BLaER1 treated with 17β-estradiol and CSF1 and Interleukin-3, amounts not matched to agents 10 nM and 100 nM (cell line): ENCODE measurements at regions not wholly inside any gene's neighbourhood (a gene's known extent, or its start where the extent isn't known, plus 50 kb on each side); places are given as distances from the start of the nearest gene placed in this dataset.

ENCODE experiments used
- H3K27ac ChIP-seq, 11 experiments: shearing (Covaris generic); formaldehyde crosslinking; 2 replicates each; pipeline ENCODE4 v1.8.1; 2022
- H3K27me3 ChIP-seq, 11 experiments: shearing (Covaris generic); formaldehyde crosslinking; 2 replicates each; pipeline ENCODE4 v1.8.1; 2022
- H3K36me3 ChIP-seq, 11 experiments: shearing (Covaris generic); formaldehyde crosslinking; 2 replicates each; pipeline ENCODE4 v1.8.1; 2022
- H3K4me1 ChIP-seq, 10 experiments: shearing (Covaris generic); formaldehyde crosslinking; 2 replicates each; pipeline ENCODE4 v1.8.1; 2022
- H3K4me2 ChIP-seq, 11 experiments: shearing (Covaris generic); formaldehyde crosslinking; 2 replicates each; pipeline ENCODE4 v1.8.1; 2022
- H3K4me3 ChIP-seq, 10 experiments: shearing (Covaris generic); formaldehyde crosslinking; 2 replicates each; pipeline ENCODE4 v1.8.1; 2022
- H3K9ac ChIP-seq, 11 experiments: shearing (Covaris generic); formaldehyde crosslinking; 2 replicates each; pipeline ENCODE4 v1.8.1; 2022
- H3K9me3 ChIP-seq, 11 experiments: shearing (Covaris generic); formaldehyde crosslinking; replicated peaks in 1 of 11; 2 replicates each; pipeline ENCODE4 v1.8.1; 2022
- H4K20me1 ChIP-seq, 11 experiments: shearing (Covaris generic); formaldehyde crosslinking; 2 replicates each; pipeline ENCODE4 v1.8.1; 2022
- Cebpa-rat ChIP-seq, 11 experiments: shearing (Covaris generic); IDR thresholded peaks; 2 replicates each; pipeline ENCODE4 v1.8.1; 2022

DNA sequence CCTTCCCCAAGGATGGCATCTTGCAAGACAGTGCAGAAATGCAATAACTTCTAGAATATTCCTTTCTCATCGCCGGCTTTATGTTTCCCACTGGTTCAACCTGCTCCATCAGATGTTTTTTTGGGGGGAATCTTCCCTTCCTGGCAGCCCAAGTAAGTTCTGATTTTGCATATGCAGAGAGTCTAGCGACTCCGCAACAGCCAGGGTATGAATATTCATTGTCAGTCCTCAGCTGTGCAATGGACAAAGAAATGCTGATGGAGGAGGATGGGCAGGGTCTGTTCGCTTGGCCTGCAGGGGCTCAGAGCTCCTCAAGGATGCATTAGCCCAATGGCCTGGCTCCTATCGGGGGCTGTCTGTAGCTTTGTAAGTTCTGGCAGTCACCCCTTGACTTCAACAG, 358.8 kb upstream of the CCL2 start:
- Histone ChIP-seq H3K4me1 (peaks cover 8 to 22% (median 16%) of the 10 kb centered on the region in 10 experiments; a peak in 18 of 20 replicates), H3K4me2 (no peak overlapping the region), H3K9me3 (no peaks in the 10 kb centered on the region), H3K36me3 (no peaks in the 10 kb centered on the region), H3K27ac (no peak overlapping the region), H3K4me3 (no peak overlapping the region), H3K27me3 (no peaks in the 10 kb centered on the region), H4K20me1 (no peaks in the 10 kb centered on the region), H3K9ac (no peak overlapping the region)
- TF ChIP-seq Cebpa-rat (IDR thresholded peaks at IDR 0.05): no peak

DNA sequence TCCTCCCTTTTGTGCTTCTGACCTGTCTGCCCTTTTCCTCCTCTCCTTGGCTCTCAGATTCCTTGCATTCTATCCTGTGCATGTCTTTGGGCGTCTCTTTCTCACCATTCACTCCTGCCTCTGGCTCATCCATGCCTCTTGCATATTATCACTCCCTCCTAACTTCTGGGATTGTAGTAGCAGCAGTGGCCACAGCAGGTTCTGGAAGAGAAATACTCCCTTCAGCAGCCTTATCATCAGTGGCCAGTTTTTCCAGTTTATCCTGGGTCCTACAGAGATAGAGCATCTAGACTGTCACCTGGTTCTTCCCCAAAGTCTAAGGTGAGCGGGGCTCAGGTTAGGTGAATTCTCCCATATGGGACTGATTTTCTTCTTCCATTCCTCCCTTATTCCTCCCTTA, 354.0 kb upstream of the CCL2 start:
- no peak overlapping the region for H3K9ac ChIP-seq
- no peak overlapping the region for H3K4me3 ChIP-seq
- H3K27ac ChIP-seq: no peak overlapping the region
- no peaks in the 10 kb centered on the region for H3K9me3 ChIP-seq
- H3K4me1 ChIP-seq: peaks cover 8 to 22% (median 16%) of the 10 kb centered on the region in 10 experiments; a peak in 18 of 20 replicates
- H3K27me3 ChIP-seq: no peaks in the 10 kb centered on the region
- no peaks in the 10 kb centered on the region for H3K36me3 ChIP-seq
- TF ChIP-seq Cebpa-rat (IDR thresholded peaks at IDR 0.05): no peak
- H4K20me1 ChIP-seq: no peaks in the 10 kb centered on the region
- H3K4me2 ChIP-seq: no peak overlapping the region

DNA sequence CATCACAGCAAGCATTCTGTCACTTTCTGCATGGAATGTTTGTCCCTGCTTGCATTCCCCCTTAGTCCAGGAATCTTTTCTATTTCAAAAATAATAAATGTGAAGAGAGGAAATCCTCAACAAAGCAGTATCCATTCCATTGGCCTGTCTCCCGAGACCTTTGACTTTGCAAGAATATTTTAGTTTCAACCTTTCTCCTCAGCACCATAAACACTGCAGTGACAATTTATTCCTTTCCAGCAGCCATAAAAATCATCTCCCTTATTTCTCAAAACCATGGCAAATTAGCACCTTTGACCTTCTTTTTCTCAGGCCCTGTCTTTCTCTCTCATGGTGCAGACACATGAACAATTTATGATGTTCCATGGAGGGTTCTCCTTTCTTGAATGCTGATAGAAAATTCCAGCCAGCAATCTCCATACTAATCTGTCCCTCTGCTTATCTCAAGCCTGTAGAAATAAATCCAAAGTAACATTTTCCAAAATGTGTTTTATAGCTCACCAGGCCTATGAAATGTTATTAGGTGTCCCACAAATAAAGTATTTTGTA, 352.1 kb upstream of the CCL2 start:
- no peak overlapping the region for H3K27ac ChIP-seq
- no peaks in the 10 kb centered on the region for H4K20me1 ChIP-seq
- TF ChIP-seq Cebpa-rat (IDR thresholded peaks at IDR 0.05): no peak
- H3K4me1 ChIP-seq: peaks cover 8 to 17% (median 15%) of the 10 kb centered on the region in 10 experiments; a peak in 18 of 20 replicates
- H3K9me3 ChIP-seq: no peaks in the 10 kb centered on the region
- H3K4me3 ChIP-seq: no peak overlapping the region
- no peaks in the 10 kb centered on the region for H3K36me3 ChIP-seq
- no peak overlapping the region for H3K9ac ChIP-seq
- no peaks in the 10 kb centered on the region for H3K27me3 ChIP-seq
- H3K4me2 ChIP-seq: no peak overlapping the region

DNA sequence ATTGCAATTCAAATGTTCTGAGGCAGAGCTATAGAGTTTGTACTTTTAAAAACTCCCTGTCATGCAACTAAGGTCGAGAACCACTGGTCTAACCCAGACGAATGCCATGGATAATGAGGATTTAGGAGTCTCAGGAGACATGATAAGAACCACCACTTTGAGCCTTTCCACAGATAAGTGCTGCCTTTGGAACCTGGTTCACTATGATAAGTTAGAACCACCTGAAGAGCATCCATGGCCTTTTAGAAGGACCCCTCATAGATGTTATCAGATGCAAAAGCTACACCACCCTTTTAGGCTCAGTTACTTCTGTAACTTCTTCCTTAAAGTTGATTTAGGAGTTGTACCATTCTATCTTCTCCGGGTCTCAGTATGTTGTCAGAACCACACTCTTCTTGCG, 350.6 kb upstream of the CCL2 start:
- Histone ChIP-seq H4K20me1 (no peaks in the 10 kb centered on the region), H3K4me1 (peaks cover 0 to 2% (median under 1%) of the 10 kb centered on the region in 10 experiments; a peak in 7 of 20 replicates), H3K36me3 (no peaks in the 10 kb centered on the region), H3K27me3 (no peaks in the 10 kb centered on the region), H3K4me2 (no peak overlapping the region), H3K4me3 (no peak overlapping the region), H3K9ac (no peak overlapping the region), H3K9me3 (no peaks in the 10 kb centered on the region), H3K27ac (no peak overlapping the region)
- no peak for TF ChIP-seq Cebpa-rat (IDR thresholded peaks at IDR 0.05)

DNA sequence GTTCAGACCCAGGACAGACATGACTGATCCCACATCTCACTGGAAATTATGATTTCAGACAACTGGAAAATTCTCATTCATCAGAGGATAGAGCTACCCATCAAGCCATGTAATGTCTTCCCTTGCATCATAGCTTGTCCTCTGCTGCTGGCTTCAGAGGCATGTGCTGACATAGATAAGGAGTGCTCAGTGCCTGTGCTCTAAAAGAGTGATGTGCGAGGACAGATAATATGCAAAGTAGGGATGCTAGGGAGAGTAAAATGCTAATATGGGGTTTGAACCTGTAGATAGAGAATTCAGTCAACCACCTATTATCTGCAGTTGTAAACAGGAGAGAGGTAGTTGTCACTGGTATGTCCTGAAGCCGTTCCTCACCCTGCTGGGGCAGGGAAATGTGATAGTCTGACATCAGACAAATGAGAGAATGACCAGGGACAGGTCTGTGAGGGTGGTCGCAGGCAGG, 349.7 kb upstream of the CCL2 start:
- Histone ChIP-seq H3K9me3 (no peaks in the 10 kb centered on the region), H3K9ac (no peak overlapping the region), H3K27ac (no peak overlapping the region), H3K4me1 (peaks cover 0 to 6% (median 3%) of the 10 kb centered on the region in 10 experiments; a peak in 12 of 20 replicates), H4K20me1 (no peaks in the 10 kb centered on the region), H3K36me3 (no peaks in the 10 kb centered on the region), H3K4me2 (no peak overlapping the region), H3K4me3 (no peak overlapping the region), H3K27me3 (no peaks in the 10 kb centered on the region)
- no peak for TF ChIP-seq Cebpa-rat (IDR thresholded peaks at IDR 0.05)

DNA sequence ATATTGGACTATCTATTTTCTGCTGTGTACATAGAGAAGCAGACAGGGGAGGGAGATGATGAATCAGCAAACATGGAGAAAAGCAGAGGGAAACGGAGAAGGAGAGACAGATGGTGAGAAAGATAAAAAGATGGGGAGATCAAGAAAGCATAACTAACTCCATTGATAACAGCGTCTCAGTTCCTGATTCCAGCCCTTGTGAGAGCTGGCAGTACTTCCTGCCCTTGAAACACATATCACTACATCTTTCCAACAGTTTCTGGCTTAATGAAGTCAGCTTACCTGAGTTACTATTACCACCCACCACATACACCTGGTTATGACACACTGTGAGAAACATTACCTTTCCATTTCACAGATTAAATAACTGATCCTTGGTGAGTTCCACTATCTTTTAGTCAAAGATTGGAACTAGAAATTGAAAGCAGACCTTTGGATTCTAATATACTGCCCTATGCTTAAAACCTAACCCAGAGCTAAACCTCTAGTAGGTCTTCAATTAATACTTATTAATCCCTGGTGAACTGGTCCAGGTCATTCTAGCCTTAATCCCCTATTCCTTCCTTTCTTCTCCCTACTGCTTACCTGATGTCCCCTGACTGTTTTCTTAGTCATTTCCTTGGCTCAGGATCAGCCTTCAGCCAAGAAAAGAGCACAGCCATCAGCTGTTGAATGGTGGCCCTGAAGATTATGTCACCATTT, 346.6 kb upstream of the CCL2 start:
- H3K27me3 ChIP-seq: no peaks in the 10 kb centered on the region
- no peaks in the 10 kb centered on the region for H4K20me1 ChIP-seq
- no peak overlapping the region for H3K9ac ChIP-seq
- no peak overlapping the region for H3K4me2 ChIP-seq
- H3K27ac ChIP-seq: no peak overlapping the region
- no peaks in the 10 kb centered on the region for H3K9me3 ChIP-seq
- TF ChIP-seq Cebpa-rat (IDR thresholded peaks at IDR 0.05): no peak
- H3K4me3 ChIP-seq: no peak overlapping the region
- H3K4me1 ChIP-seq: peaks cover 0 to 25% (median 14%) of the 10 kb centered on the region in 10 experiments; a peak in 14 of 20 replicates
- H3K36me3 ChIP-seq: no peaks in the 10 kb centered on the region

DNA sequence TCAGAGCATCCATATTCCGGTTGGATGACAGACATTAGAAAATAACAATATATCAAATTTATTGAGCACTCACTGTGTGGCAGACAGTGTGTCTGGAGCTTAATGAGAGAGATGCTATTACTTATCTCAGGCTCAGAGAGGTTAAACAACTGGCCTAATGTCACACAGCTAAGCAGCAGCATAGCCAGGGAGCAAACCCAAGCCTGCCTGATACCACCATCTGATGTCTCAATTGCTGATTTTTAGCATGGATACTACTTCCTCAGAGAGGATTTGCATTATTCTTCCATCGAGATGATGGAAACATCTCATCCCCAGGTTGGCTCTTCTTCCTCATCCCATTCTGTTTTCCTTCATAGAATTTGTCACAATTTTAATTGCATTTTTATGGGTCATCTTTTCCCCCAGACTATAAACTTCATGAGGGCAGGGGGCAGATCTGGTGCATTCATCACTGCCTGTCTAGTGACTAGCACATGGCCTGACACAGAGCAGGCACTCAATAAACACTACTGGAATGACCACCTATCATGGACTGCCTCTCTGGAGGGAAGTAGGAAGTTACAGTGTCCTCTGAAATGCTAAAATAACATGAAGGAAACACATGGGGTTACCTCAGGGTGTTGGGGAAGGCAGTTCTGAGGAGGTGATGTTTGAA, 344.8 kb upstream of the CCL2 start:
- Histone ChIP-seq H3K9ac (no peak overlapping the region), H3K36me3 (no peaks in the 10 kb centered on the region), H3K4me1 (peaks cover 0 to 36% (median 18%) of the 10 kb centered on the region in 10 experiments; a peak in 14 of 20 replicates), H3K27ac (no peak overlapping the region), H4K20me1 (no peaks in the 10 kb centered on the region), H3K27me3 (no peaks in the 10 kb centered on the region), H3K4me2 (peak overlapping the region in 10 of 11 experiments; percentile 3 to 71 (median 60); a peak in 16 of 22 replicates), H3K4me3 (no peak overlapping the region), H3K9me3 (no peaks in the 10 kb centered on the region)
- no peak for TF ChIP-seq Cebpa-rat (IDR thresholded peaks at IDR 0.05)

DNA sequence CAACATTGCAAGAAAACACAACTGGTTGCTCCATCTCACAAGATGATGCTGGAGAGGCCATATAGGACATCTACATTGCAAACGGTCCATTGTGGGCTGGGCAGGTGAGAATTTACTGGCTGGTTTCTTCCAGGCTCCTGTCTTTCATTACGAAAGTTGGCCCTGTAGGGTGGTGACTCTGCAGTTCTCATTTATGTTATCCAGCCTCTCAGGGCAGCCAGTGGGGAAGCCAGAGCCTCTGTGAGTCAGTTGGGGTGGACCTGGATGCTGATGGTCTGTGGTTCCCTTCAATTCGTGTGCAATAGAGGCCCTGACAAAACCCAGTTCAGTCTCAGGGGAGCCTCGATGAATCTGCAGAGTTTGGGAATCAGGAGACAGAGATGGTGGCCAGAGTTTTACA, 341.0 kb upstream of the CCL2 start:
- H3K4me1 ChIP-seq: peaks cover 0 to 36% (median 18%) of the 10 kb centered on the region in 10 experiments; a peak in 14 of 20 replicates
- TF ChIP-seq Cebpa-rat (IDR thresholded peaks at IDR 0.05): no peak
- no peak overlapping the region for H3K4me3 ChIP-seq

DNA sequence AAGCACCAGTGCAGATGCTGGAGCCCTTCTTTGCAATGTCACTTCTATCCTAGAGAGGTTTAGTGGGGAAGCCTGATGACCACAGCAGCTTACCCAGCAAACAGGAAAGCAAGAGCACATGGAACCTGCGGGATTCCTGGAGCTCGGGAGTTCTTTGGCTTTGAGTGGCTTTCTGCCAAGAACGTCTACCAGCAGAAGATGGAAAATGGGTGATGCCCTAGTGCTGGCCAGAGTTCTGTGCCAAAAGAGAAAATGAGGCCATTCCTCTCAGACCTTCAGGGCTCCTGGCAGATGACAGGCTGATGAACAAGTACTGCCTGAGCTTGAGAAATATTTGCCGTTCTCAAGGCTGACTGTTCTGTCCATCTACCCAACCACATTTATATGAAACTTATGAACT, 332.1 kb upstream of the CCL2 start:
- H3K36me3 ChIP-seq: no peaks in the 10 kb centered on the region
- H3K4me1 ChIP-seq: peaks cover 0 to 7% (median 0%) of the 10 kb centered on the region in 10 experiments; a peak in 1 of 20 replicates
- no peak overlapping the region for H3K4me3 ChIP-seq
- no peak overlapping the region for H3K4me2 ChIP-seq
- H4K20me1 ChIP-seq: peaks cover 0 to 6% (median 0%) of the 10 kb centered on the region in 11 experiments; a peak in 1 of 22 replicates
- no peaks in the 10 kb centered on the region for H3K27me3 ChIP-seq
- H3K27ac ChIP-seq: no peak overlapping the region
- no peak for TF ChIP-seq Cebpa-rat (IDR thresholded peaks at IDR 0.05)
- no peak overlapping the region for H3K9ac ChIP-seq
- H3K9me3 ChIP-seq: peaks cover 0 to 19% (median 12%) of the 10 kb centered on the region in 11 experiments; a peak in 12 of 22 replicates

More for the DNA sequence above, 341.0 kb upstream of the CCL2 start:
- Histone ChIP-seq H3K9me3 (0 out of 22 replicates have a peak, but pooled peaks cover 0 to 3% (median 0%) of the 10 kb centered on the region in 11 experiments), H3K27me3 (no peaks in the 10 kb centered on the region), H3K9ac (no peak overlapping the region), H3K4me2 (peak overlapping the region in 7 of 11 experiments; percentile 4 to 40 (median 17); a peak in 8 of 22 replicates), H3K27ac (no peak overlapping the region), H4K20me1 (no peaks in the 10 kb centered on the region), H3K36me3 (no peaks in the 10 kb centered on the region)
